Stimulated activated CD4-positive, alpha-beta T cell treated with anti-CD3 and anti-CD28 coated beads, Interleukin-2, amount 100 ng/mL, for 4 hours (primary cell): ENCODE measurements at regions not wholly inside any gene's neighbourhood (a gene's known extent, or its start where the extent isn't known, plus 50 kb on each side); places are given as distances from the start of the nearest gene placed in this dataset.

Source experiments
- DNase-seq: peaks from one replicate; pipeline ENCODE4 v3.0.0-alpha.2; 2020; ENCODE audit warnings: low read depth

DNA sequence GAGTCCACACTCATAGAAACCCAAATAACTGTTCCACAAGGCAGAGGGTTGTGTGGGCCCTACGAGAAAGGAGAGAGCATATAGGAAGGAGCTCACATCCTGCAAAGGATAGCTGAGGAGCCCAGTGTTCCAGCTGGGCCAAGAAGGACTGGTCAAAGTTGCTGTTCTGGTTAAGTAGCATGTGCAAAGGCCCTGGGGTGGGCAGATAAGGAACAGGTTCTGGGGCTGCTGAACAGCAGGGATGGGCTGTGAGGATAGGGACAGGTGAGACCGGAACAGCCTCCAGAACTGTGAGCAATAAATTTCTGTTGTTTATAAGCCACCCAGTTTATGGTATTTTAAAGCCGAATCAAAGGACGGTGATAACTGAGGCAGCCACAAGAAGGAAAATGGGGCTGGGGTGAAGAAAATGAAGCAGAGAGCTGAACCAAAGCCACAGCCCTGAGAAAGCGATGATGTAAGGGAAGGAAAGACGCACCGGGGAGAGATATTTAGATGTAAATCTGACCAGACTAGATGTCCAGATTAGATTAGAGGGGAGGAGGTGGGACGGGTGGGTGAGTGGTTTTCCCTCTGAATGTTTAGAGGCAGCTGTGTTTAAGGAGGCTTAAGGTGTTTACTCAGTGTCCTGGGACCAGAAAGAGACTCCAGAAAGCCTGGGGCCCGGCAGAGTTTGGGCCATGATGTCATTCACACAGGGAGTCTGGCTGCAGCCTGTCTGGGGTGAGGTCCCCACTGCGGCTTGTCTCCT lies 180.8 kb upstream of the BCOR start:
- no peak for DNase-seq

DNA sequence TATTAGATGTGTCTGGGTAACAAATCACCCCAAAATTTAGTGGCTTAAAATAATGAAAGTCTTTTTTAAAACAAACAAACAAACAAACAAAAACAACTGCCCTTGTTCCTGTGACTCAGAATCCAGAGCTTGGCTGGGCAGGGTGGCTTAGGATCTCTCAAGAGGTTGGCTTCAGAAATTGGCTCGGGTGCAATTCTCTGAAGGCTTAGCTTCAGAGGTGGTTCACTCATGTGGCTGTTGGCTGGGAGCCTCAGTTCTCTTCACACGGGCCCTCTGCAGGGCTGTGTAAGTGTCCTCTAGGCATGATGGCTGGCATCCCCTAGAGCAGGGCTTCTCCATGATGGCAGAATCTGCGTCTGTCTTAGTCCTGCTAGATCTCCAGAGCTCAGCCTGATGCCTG lies 179.9 kb upstream of the BCOR start:
- no peak for DNase-seq

DNA sequence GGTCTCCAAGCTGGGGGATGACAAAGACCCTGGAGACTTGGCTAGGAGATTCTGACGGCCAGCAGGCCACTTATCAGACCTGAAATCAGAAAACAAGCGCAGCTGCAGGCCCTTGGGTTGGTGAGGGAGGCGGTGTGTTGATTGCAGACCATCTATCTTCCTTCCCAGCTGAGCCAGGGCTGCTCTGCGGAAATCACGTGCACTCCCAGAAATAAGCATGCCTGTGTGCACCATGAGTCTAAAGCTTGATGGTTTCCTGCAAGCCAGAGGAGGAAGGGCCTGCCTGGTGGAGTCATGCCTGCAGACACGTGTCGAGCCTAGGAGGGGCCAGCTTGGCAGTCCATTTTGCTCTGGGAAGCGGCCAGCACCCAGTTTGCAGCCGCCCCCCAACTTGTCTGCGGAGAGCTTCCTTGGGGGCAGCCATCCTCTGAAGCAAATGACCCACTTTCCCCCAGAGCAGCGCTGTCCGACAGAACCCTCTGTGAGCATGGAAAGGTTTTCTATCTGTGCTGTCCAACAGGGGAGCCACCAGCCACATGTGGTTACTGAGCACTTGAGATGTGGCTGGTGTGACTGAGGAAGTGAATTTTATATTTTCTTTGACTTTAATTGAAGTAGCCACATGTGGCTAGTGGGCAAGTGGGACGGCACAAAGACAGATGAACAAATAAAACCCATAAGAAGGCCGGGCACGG lies 175.7 kb upstream of the BCOR start:
- DNase-seq = no peak

DNA sequence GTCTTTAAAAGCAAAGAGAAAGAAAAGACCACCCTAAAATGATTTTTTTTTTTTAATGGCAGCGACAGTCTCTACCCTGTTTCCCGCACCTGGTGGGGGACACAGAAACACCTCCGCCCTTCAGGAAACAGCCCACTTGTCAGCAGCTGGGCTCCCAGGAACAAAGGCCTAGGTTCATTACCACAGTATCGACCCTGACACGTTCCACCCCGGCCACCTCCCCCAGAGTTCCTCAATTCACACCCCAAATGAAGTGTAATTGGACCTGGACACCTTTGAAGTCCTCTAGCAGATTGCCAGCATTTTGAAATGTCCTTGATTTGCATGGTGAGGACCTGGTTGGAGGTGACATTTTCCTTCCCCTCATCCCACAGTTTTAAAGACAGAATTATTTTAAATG lies 175.0 kb upstream of the BCOR start:
- DNase-seq = no peak

DNA sequence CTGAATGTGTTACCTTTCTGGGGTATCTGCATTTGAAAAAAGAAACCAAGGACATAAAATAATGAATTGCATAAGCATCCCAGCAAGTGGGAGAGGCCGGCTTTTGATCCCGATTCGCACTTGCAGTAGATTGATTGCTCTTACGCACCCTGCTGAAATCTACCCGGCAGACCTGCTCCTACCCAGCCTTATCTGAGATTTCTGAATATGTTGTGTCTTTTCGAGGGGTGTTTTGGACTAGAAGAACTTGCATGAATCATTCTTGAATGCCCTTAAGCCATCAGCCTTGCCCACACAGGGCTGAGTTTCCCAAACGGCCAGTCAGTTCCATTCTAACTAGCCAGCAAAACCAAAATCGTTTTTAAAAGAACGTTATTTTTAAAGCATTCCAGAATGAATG lies 174.4 kb upstream of the BCOR start:
- no peak for DNase-seq

DNA sequence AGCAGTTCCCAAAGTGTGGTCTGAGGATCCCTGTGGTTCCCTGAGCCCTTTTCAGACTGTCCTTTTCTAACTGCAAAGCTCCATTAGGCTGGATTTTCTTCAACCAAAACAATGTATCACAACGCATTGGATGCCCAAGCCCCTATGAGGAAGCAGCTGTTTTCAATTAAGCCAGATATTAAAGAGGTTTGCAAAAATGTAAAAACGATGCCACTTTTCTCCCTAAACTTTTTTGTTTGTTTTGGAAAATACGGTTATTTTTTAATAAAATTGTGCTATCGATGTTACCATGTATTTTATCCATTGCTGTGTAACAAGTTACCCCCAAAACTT lies 170.4 kb upstream of the BCOR start:
- no peak for DNase-seq

DNA sequence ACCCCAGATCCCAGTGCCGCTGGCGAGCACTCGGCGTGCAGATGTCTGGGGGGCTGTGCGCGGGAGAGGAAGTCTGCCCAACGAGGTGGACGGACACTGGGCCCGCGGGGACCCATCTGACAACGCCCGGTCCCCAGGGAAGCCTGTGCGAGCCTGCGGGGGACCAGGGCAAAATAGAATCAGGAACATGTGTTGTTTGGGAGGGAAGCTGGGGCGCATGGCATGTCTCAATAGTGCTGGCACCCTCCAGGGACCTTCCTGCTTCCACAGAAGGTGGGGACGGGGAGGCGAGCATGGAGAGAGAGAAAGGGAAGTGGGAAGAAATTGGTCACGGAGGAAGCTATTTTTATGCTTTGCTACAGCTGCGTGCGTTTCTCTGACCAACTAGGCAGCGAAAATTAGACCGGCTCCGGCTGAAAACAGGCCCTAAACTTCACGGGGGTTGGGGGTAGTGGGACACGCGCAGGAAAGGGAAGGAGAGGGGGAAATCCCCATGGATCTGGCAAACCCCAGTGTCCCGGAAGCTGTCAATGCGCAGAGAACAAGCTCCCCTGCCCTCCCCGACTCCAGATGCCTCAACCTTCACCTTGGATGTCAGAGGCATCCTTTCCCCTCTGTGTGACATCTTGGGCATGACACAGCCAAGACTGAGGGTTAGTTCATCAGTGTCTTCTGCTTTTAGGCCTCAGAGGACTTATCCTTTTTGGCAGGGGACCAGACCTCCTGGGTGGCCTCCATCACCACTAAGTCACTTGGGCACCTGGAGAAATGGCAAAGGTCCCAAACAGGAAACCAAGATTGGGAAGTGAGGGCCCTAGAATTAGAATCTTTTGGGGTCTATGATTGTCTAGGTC lies 169.8 kb upstream of the BCOR start:
- no peak for DNase-seq

DNA sequence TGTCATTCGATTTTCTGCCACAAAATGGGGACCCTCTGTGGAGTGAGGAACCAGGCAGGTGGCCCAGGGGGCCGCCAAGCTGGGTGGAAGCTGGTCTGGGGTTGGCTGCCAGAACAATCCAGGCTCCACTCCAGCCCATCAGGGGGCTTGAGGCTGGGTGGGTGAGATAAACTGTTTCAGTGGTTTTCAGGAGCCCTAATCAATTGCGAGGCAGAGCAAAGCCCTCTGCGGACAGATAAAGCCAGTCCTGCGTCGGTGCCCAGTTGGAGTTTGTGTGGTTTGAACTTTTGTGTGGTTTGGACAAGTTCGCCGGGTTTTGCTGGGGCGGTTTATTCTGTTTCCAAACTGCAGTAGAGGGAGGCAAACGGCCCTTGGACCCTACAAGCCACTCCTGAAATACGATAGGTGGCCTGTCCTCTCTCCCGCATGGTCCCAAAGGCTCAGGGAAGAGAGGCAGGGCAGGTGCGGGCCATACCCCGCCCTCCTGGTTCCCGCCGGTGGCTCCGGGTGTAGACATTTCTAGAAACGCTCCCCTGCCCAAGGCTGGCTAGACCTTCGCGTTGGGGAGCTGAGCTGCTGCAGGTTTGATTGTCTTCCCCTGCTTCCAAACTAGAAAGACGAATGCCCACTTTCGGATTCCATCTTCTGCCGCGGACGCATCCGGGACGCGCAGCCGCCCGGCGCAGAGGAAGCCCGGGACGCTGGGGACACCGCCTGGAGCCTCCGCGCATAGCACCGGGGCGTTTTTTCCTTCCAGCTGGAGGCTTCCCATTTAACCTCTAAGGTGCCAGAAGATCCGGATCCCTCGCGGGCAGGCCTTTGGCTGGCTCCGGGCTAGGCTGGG lies 169.0 kb upstream of the BCOR start:
- DNase-seq = peak; percentile 26

DNA sequence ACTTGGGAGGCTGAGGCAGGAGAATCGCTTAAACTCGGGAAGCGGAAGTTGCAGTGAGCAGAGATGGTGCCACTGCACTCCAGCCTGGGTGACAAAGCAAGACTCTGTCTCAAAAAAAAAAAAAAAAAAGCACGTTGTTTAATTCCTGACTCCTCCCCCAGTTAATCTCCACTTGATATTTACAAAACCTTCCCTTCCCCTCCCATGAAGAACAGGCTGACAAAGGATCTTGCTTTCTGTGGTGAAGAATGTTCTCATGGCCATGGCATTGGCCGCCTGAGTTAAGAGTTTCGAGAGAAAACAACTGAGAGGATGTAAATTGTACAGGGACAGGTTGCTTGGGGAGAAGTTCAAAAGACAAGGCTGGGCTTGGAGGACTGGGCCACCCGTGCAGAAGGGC lies 168.2 kb upstream of the BCOR start:
- DNase-seq = no peak

DNA sequence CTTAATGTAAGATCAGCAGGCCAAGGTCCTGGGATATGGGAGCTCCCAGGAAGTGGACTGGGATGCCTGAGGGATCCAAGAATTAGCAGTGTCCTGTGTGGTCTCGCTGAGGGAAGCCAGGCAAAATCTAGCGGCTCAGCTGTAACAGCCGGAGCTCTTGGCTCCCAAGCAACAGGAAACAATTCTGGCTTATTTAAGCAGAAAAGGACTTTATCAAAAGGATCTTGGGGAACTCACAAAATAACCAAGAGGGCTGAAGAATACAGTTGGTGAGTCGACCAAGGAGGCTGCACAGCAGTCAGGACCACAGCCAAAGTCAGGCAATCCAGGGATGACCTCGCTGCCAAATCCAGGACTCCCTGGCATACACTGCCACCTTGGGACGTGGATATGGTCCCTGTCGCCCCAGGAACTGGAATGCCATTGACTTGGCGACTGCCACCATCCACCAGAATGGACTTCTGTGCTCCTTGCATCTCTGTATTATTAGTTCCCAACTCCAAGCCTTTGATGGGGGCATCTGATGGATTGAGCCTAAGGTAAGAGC lies 165.3 kb upstream of the BCOR start:
- no peak for DNase-seq

DNA sequence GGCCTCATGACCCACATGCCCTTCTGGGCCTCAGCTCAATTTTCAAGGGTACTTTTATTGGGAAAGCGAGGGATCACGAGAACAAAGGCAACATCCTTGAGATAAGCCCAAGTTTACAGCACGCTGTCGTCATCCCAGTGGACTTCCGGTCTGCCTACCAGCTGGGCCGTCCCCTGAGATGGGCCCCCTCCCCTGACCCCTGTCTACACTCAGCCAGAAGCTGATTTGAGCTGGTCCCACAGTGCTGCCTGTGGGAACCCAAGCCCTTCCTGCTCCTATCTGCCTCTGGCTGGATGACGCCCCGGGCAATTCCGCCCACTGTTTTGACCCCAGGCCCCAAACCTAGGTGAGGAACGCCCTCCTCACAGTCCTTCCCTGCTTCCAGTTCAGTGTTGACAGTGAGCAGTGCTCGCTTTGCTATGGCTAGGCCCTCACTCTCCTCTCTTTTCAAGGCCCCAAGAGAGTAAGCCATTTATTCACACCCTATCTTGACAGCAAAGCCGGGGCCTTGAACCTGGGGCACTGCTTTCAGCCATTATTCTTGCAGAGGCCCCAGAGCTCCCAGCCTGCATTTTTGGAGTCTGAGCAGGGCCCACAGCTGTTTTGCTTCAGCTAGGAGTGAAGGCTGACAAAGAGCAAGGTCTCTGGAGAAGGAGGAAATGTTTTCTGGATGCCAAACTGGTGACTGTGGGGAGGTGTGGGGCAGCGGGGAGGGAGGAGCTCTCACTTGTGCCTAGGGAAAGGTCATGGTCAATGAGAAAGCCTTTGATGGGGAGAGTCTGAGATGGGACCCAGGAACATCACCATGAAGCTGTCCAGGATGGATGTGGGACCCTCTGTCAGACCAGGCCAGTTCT lies 164.6 kb upstream of the BCOR start:
- no peak for DNase-seq

DNA sequence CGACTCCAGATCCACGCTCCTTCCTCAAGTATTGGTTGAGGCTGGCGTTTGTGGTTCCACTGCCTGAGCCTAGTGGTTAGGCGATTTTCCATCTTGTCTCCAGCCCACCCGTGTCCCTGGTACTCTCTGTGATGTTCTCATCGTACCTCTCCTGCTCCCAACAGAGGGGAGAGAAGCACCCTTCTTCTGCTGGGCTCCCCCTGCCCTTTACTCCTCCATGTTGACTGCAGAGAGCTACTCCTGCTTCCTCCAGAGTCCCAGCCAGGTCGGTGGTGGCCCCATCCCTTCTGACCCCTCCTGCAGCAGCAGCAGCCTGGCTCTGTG lies 164.0 kb upstream of the BCOR start:
- no peak for DNase-seq

DNA sequence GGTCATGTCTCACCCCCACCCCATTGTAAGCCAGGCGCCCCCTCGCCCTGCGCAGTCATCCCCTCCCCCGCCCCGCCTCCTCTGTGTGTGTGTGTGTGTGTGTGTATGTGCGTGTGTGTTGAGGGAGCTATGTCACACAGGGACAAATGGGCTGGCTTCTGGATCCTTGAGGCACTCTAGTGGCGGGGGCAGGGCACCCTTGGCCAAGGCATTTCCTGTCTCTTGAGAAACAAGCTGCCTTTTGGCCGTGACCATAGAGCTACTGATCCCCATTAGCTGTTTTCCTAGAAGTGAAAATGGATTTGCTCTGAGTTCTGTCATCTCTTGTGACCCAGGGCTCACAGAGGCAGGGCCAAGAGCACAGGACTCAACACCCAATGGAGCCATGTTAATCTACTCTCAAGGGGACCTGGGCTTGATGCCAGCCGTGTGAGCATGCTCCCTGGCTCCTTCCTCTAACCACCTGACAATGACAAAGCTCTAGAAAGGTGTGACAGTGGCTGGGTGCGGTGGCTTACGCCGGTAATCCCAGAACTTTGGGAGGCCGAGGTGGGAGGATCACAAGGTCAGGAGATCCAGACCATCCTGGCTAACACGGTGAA lies 162.5 kb upstream of the BCOR start:
- no peak for DNase-seq

DNA sequence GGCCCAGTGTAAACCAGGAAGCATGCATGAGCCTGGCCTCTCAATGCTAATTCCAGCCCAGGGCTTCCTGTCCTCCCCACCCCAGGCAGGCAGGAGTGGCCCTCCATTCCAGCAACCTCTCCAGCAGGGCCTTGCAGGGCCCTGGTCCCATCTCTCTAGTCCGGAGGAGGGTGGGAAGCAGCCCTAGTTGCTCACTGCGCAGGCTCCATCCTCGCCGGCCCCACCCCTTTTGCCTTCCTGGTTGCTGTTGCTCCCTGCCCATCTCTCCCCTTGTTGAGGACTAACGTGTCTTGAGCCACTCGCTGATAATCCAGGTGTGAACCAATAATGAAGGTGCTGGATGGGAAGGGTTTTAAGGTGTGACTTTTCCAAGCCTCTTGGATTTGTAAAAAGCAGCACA lies 161.2 kb upstream of the BCOR start:
- no peak for DNase-seq

DNA sequence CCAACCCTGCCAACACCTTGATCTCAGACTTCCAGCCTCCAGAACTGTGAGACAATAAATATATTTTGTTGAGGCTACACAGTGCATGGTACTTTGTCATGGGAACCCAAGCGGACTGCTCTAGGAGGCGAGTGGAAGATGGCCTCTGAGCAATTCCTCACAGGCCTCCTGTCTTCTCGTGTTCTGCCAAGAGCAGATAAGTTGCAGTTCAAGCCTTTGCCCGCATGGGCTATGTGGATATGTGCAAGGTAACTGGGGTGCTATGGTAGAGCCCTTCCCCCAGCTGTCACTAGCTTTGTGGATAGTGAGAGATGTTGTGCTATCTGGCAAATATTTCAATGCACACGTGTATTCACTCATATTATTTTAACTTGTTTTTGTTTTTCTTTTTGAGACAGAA lies 156.0 kb upstream of the BCOR start:
- DNase-seq = no peak

DNA sequence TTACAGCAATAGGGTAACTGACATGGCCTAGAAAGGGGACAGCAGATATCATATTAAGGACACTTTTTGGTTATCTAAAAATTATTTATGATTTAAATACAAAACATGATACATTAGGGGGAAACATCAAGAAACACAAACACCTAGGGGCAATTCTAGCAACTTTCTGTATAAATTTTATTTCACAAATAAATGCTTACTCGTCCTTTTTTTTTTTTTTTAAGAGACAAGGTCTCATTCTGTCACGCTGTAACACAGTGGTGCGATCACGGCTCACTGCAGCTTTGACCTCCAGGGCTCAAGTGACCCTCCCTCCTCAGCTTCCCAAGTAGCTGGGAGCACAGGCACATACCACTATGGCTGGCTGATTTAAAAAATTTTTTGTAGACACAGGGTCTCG lies 151.8 kb upstream of the BCOR start:
- no peak for DNase-seq

DNA sequence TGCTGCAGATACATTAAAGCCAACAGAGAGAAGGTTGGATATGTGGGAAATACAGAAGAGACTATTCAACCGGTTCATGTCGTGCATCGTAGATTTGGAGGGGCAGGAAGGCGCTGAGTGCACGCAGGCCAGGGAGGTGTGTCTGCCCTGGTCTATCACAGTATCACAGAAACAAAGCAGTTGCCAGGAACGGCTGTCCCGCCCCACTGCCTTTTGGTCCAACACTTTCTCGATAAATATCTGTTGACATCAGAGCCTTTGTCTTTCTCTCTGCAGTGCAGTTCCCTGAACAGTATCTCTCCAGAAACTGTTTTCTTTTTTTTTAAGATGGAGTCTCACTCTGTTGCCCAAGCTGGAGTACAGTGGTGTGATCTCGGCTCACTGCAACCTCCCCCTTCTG lies 151.1 kb upstream of the BCOR start:
- no peak for DNase-seq

DNA sequence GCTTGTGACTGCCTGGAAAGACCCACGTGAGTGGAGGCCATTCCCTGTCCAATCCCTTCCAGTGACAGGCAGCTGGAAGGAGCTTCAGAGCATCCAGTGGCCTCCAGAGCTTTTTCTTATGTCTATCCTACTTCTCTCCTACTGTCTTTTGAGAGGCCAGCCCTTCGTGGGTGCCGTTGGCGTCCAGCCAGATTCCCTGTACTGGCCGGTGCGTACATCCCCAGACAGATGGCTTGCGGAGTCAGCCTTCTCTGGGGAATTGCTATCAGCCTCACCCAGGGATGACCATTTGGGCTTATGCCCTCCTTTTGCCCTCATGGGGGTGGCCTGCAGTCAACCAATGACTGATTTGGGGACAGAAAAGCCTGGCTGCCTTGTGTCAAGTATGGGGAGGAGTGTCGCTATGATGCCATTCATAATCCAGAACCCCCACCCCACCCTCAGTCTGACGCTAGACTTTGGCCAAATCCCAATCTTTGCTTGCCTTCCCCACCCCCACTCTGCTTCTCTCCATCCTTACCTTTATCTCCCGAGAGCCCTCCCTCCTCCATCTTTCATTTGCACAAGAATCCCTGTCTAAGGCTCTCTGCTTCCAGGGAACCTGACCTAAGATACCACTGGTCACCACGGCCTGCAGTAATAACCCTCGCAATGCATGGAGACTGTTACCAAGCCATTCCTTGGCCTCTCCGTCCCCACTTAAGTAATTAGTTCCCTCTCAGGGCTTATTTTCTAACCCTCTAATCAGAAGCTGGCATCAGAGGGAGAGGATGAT lies 150.3 kb upstream of the BCOR start:
- no peak for DNase-seq

DNA sequence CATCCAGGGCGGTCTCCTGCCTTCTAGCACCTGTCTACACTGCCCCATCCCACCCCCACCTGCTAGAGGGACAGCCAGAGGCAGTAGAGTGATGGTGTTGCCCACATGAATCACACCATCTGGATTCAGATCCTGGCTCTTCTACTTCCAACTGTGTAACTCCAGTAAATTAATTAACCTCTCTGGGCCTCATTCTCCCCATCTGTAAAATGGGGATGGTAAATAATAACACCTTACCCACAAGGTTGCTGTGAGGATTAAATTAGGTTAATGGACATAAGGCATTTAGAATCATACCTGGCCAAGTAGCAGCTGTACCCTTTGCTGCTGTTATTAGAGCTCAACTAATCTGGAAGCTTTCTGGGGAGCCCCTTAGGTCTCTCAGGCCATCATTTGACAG lies 149.6 kb upstream of the BCOR start:
- DNase-seq = no peak

DNA sequence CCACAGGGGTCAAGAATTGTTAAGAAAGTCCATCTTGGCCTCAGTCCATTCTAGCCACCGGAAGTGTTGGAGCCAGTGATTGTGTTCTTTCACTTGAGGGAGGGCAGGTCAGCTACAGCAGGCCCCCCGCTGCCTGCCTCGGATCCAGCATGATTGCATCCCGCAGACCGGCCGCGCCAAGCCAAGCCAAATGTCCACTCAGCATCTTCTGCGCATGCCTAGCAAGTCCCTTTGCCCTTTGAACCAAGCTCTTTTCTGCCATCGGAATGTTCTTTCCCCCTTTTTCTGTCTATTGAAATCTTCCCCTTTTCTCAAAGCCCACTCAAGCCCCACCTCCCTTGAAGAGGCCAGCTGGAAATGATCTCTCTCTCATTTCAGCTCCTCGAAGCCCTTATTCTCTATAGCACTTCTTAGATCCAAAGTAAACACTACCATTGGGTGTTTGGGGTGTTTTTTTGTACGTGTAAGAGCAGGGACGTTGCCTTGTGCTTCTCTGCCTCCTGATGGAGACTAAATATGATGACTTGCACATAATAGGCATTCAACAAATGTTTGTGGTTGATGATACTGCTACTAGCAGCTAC lies 147.8 kb upstream of the BCOR start:
- DNase-seq = no peak
